ENCODE measurements at regions not wholly inside any gene's neighbourhood (a gene's known extent, or its start where the extent isn't known, plus 50 kb on each side); places are given as distances from the start of the nearest gene placed in this dataset.

DNA sequence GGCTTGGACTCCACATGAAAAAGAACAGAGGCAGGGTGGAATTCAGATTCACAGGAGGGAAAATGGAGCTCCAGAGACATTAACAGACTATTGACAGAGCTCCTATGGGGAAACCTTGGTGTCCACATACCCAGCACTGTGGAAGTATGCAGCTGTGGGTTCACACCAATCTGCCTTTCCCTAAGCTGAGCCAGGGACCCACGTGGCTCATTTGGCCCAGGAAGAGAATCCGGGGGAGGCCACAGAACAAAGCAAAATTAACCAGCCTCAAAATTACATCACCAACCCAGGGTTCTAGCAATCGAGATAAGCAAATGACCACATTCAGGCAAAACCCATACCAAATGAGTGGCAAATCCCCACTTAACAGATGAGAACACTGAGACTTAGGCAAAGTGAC, 105.8 kb upstream of the TWIST2 start:
- 30 to 34% (median 34%) methylated on average over 3 of the region's 3 CpGs for WGBS, 3 donors
- no peak for DNase-seq
- intact Hi-C loops (cut with DNase I), result no loop called here
- Histone ChIP-seq H3K36me3 (no peaks in the 10 kb centered on the region), H3K4me1 (ENCODE audit: insufficient read depth) (no peaks in the 10 kb centered on the region), H3K27ac (no peak overlapping the region), H3K9me3 (no peaks in the 10 kb centered on the region), H3K4me3 (no peak overlapping the region), H3K27me3 (no peaks in the 10 kb centered on the region)
- TF ChIP-seq, protein P1, sequence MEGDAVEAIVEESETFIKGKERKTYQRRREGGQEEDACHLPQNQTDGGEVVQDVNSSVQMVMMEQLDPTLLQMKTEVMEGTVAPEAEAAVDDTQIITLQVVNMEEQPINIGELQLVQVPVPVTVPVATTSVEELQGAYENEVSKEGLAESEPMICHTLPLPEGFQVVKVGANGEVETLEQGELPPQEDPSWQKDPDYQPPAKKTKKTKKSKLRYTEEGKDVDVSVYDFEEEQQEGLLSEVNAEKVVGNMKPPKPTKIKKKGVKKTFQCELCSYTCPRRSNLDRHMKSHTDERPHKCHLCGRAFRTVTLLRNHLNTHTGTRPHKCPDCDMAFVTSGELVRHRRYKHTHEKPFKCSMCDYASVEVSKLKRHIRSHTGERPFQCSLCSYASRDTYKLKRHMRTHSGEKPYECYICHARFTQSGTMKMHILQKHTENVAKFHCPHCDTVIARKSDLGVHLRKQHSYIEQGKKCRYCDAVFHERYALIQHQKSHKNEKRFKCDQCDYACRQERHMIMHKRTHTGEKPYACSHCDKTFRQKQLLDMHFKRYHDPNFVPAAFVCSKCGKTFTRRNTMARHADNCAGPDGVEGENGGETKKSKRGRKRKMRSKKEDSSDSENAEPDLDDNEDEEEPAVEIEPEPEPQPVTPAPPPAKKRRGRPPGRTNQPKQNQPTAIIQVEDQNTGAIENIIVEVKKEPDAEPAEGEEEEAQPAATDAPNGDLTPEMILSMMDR (IDR thresholded peaks at IDR 0.05), result no peak
- no peak for TF ChIP-seq EP300 (IDR thresholded peaks at IDR 0.05)
- TF ChIP-seq POLR2A (IDR thresholded peaks at IDR 0.05), result no peak

- intact Hi-C loops (cut with DNase I), result no loop called here
These were observed 105.2 kb upstream of the TWIST2 start for GRCh38 chr2:238742664-238743063.

GRCh38 chr2:238743243-238744065, 104.4 kb upstream of the TWIST2 start:
- Histone ChIP-seq H3K27me3 (no peaks in the 10 kb centered on the region), H3K4me3 (no peak overlapping the region), H3K4me1 (ENCODE audit: insufficient read depth) (no peaks in the 10 kb centered on the region), H3K27ac (no peak overlapping the region), H3K9me3 (no peaks in the 10 kb centered on the region), H3K36me3 (no peaks in the 10 kb centered on the region)
- intact Hi-C loops (cut with DNase I), result no loop called here
- no peak for DNase-seq
- TF ChIP-seq EP300 (IDR thresholded peaks at IDR 0.05), result no peak
- no peak for TF ChIP-seq POLR2A (IDR thresholded peaks at IDR 0.05)
- TF ChIP-seq, protein P1 (IDR thresholded peaks at IDR 0.05), result no peak
- 51 to 61% (median 58%) methylated on average over 21 of the region's 21 CpGs for WGBS, 3 donors

More at GRCh38 chr2:238742664-238743063, 105.2 kb upstream of the TWIST2 start:
- Histone ChIP-seq H3K9me3 (no peaks in the 10 kb centered on the region), H3K27me3 (no peaks in the 10 kb centered on the region), H3K27ac (no peak overlapping the region), H3K4me3 (no peak overlapping the region), H3K36me3 (no peaks in the 10 kb centered on the region), H3K4me1 (ENCODE audit: insufficient read depth) (no peaks in the 10 kb centered on the region)
- TF ChIP-seq EP300 (IDR thresholded peaks at IDR 0.05) (no peak), POLR2A (IDR thresholded peaks at IDR 0.05) (no peak)
- TF ChIP-seq, protein P1 (IDR thresholded peaks at IDR 0.05), result no peak
- no peak for DNase-seq
- WGBS, 3 donors, result 85 to 89% (median 88%) methylated on average over 8 of the region's 8 CpGs

DNA sequence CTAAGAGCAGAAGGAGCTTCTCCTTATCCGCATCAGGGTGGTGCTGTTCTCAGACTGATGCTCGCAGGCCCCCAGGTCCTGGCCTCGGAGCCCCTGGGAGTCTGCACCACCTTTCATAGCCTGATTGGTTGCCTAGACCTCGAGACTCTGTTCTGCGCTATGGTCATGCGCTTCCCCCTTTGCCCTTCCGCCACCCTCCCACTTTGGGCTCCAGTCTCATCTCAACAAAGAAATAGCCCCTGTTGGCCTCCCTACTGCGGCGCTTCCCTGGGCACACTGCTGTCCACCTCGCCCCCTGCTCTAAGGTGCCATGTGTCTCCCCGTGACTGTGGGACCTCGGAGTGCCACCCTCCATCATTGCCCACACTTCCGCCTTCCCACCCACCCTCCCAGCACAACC, 102.9 kb upstream of the TWIST2 start:
- TF ChIP-seq POLR2A (IDR thresholded peaks at IDR 0.05), result no peak
- TF ChIP-seq, protein P1 (IDR thresholded peaks at IDR 0.05), result no peak
- TF ChIP-seq EP300 (IDR thresholded peaks at IDR 0.05), result no peak
- no peaks in the 10 kb centered on the region for H3K36me3 ChIP-seq
- no peaks in the 10 kb centered on the region for H3K27me3 ChIP-seq
- no peaks in the 10 kb centered on the region for H3K4me1 ChIP-seq (ENCODE audit: insufficient read depth)
- H3K27ac ChIP-seq, result no peak overlapping the region
- DNase-seq, result no peak
- WGBS, 3 donors, result 91 to 94% (median 93%) methylated on average over 13 of the region's 13 CpGs
- H3K4me3 ChIP-seq, result no peak overlapping the region
- no peaks in the 10 kb centered on the region for H3K9me3 ChIP-seq
- intact Hi-C loops (cut with DNase I), result no loop called here

Measured in ovary (tissue), 7 donors.